Tibial nerve (tissue), 4 donors: ENCODE measurements at regions not wholly inside any gene's neighbourhood (a gene's known extent, or its start where the extent isn't known, plus 50 kb on each side); places are given as distances from the start of the nearest gene placed in this dataset.

Source experiments
- CTCF ChIP-seq, 5 experiments: fragments of 200-600 bp in 3 of 5; fragments of 450-650 bp in 2 of 5; sonication (generic) in 3 of 5; IDR thresholded peaks; one replicate each; pipeline ENCODE4 v1.5.1; 2016 to 2019; ENCODE audit warnings: antibody characterized with exemption in 5 of 5, mild to moderate bottlenecking in 3 of 5, moderate library complexity in 2 of 5
- EP300 ChIP-seq, 2 donors: sonication (generic); formaldehyde crosslinking; IDR thresholded peaks; one replicate each; pipeline ENCODE4 v1.6.1; 2017; ENCODE audit warnings: antibody characterized with exemption in 2 of 2, mild to moderate bottlenecking in 1 of 2
- POLR2A ChIP-seq, 2 donors: fragments of 450-650 bp; IDR thresholded peaks; one replicate each; pipeline ENCODE4 v1.6.1; 2017; ENCODE audit warnings: antibody characterized with exemption in 2 of 2, mild to moderate bottlenecking in 2 of 2, moderate library complexity in 2 of 2

- TF ChIP-seq EP300 (IDR thresholded peaks at IDR 0.05) (no peak), CTCF (IDR thresholded peaks at IDR 0.05) (no peak), POLR2A (IDR thresholded peaks at IDR 0.05) (no peak)
These were observed 105.9 kb downstream of the RGS2 start for GRCh38 chr1:192914696-192915095.
